Parathyroid adenoma (tissue), 2 donors: ENCODE measurements at regions not wholly inside any gene's neighbourhood (a gene's known extent, or its start where the extent isn't known, plus 50 kb on each side); places are given as distances from the start of the nearest gene placed in this dataset.

Experiments
- H2AFZ ChIP-seq: fragments of 300-600 bp; sonication (generic); one replicate; pipeline ENCODE4 v1.7.0; 2017; ENCODE audit warnings: antibody characterized with exemption, mild to moderate bottlenecking
- H3K27ac ChIP-seq: fragments of 300-600 bp; sonication (generic); one replicate; pipeline ENCODE4 v1.7.0; 2017
- H3K27me3 ChIP-seq: fragments of 300-600 bp; sonication (generic); one replicate; pipeline ENCODE4 v1.7.0; 2017; ENCODE audit warnings: low read length; ENCODE audit not compliant: control insufficient read depth, insufficient read depth
- H3K36me3 ChIP-seq: fragments of 300-600 bp; sonication (generic); one replicate; pipeline ENCODE4 v1.7.0; 2017; ENCODE audit warnings: low read length; ENCODE audit not compliant: control insufficient read depth, insufficient read depth
- H3K4me1 ChIP-seq: fragments of 300-600 bp; sonication (generic); one replicate; pipeline ENCODE4 v1.7.0; 2017; ENCODE audit warnings: control low read depth
- H3K4me2 ChIP-seq: fragments of 300-600 bp; sonication (generic); one replicate; pipeline ENCODE4 v1.7.0; 2017; ENCODE audit warnings: low read length
- H3K4me3 ChIP-seq: fragments of 300-600 bp; sonication (generic); one replicate; pipeline ENCODE4 v1.7.0; 2017; ENCODE audit warnings: low read depth, low read length
- H3K79me2 ChIP-seq: fragments of 300-600 bp; sonication (generic); one replicate; pipeline ENCODE4 v1.7.0; 2017; ENCODE audit warnings: control low read depth
- H3K9ac ChIP-seq: fragments of 300-600 bp; sonication (generic); one replicate; pipeline ENCODE4 v1.7.0; 2017; ENCODE audit warnings: mild to moderate bottlenecking
- H3K9me3 ChIP-seq: fragments of 300-600 bp; sonication (generic); one replicate; pipeline ENCODE4 v1.7.0; 2017; ENCODE audit warnings: low read length; ENCODE audit not compliant: control insufficient read depth
- CTCF ChIP-seq: fragments of 300-600 bp; sonication (generic); IDR thresholded peaks from one replicate; pipeline ENCODE4 v1.7.0; 2017; ENCODE audit warnings: antibody characterized with exemption, mild to moderate bottlenecking
- donor health status: primary hyperparathyroidism.

GRCh38 chr6:104472021-104472901 is 387.5 kb downstream of the HACE1 start:
- H3K36me3 ChIP-seq: no peaks in the 10 kb centered on the region
- no peak for TF ChIP-seq CTCF
- no peak overlapping the region for H3K4me2 ChIP-seq
- no peak overlapping the region for H3K27ac ChIP-seq
- no peaks in the 10 kb centered on the region for H3K79me2 ChIP-seq
- H3K4me1 ChIP-seq: no peaks in the 10 kb centered on the region
- no peaks in the 10 kb centered on the region for H3K27me3 ChIP-seq
- H3K4me3 ChIP-seq: no peak overlapping the region
- H2AFZ ChIP-seq: no peak overlapping the region
- no peak overlapping the region for H3K9ac ChIP-seq
- no peaks in the 10 kb centered on the region for H3K9me3 ChIP-seq

- Histone ChIP-seq H3K4me2 (no peak overlapping the region), H3K4me1 (no peaks in the 10 kb centered on the region), H3K4me3 (no peak overlapping the region), H3K27me3 (no peaks in the 10 kb centered on the region), H2AFZ (no peak overlapping the region), H3K79me2 (no peaks in the 10 kb centered on the region), H3K9me3 (no peaks in the 10 kb centered on the region), H3K36me3 (no peaks in the 10 kb centered on the region), H3K9ac (no peak overlapping the region), H3K27ac (no peak overlapping the region)
- TF ChIP-seq CTCF: no peak
Observed at GRCh38 chr6:104466306-104466705, 393.4 kb downstream of the HACE1 start.

- Histone ChIP-seq H3K4me2 (peak overlapping the region; percentile 36), H3K27me3 (no peaks in the 10 kb centered on the region), H3K4me3 (no peak overlapping the region), H3K79me2 (no peaks in the 10 kb centered on the region), H2AFZ (no peak overlapping the region), H3K36me3 (no peaks in the 10 kb centered on the region), H3K4me1 (no peaks in the 10 kb centered on the region), H3K9ac (no peak overlapping the region), H3K9me3 (no peaks in the 10 kb centered on the region), H3K27ac (no peak overlapping the region)
- TF ChIP-seq CTCF: no peak
Observed at GRCh38 chr6:104462811-104463599, 396.7 kb downstream of the HACE1 start.

- Histone ChIP-seq H3K4me1 (no peaks in the 10 kb centered on the region), H3K36me3 (no peaks in the 10 kb centered on the region), H3K27ac (no peak overlapping the region), H3K4me3 (no peak overlapping the region), H3K4me2 (no peak overlapping the region), H2AFZ (no peak overlapping the region), H3K79me2 (no peaks in the 10 kb centered on the region), H3K9me3 (no peaks in the 10 kb centered on the region), H3K27me3 (no peaks in the 10 kb centered on the region), H3K9ac (no peak overlapping the region)
- TF ChIP-seq CTCF: no peak
Observed at GRCh38 chr6:104460738-104461483, 398.8 kb downstream of the HACE1 start.
